ENCODE measurements at regions not wholly inside any gene's neighbourhood (a gene's known extent, or its start where the extent isn't known, plus 50 kb on each side); places are given as distances from the start of the nearest gene placed in this dataset.

- no peaks in the 10 kb centered on the region for H3K27me3 ChIP-seq
- 34 to 63% (median 44%) methylated on average over 3 of the region's 3 CpGs for WGBS, 5 donors
- DNase-seq, result no peak
- H3K9me3 ChIP-seq, result no peaks in the 10 kb centered on the region
- intact Hi-C loops (cut with DNase I; ENCODE audit: low total_unique reads), result no loop called here
- no peak overlapping the region for H3K4me3 ChIP-seq
- H3K4me1 ChIP-seq, result no peaks in the 10 kb centered on the region
- TF ChIP-seq CTCF (IDR thresholded peaks at IDR 0.05), result no peak
- TF ChIP-seq POLR2A (IDR thresholded peaks at IDR 0.05), result no peak
- TF ChIP-seq EP300 (IDR thresholded peaks at IDR 0.05), result no peak
- TF ChIP-seq POLR2AphosphoS5 (IDR thresholded peaks at IDR 0.05), result no peak
- no peaks in the 10 kb centered on the region for H3K36me3 ChIP-seq
- H3K27ac ChIP-seq, result no peak overlapping the region
Measured at GRCh38 chrX:122777766-122778165, 406.3 kb upstream of the GRIA3 start.

DNA sequence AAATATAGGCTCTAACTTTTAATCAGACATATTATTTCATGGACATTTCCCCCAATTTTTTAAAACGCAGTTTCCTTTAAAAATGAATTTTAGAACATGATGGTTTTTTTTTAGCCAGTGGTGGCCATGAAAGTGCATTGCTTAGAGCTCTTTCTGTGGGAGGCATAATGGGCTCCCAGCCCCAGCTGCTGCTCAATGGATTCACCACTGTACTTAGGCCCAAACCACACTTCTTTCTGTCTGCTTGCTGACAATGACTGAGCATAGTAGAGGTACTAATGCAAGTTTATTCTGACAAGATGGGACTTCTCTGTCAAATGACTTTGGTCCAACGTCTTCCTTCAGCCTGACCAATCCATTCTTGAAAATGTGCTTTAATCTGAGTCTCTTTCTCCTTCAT, 400.2 kb upstream of the GRIA3 start:
- Histone ChIP-seq H3K4me3 (no peak overlapping the region), H3K9me3 (no peaks in the 10 kb centered on the region), H3K27ac (no peak overlapping the region), H3K36me3 (no peaks in the 10 kb centered on the region), H3K27me3 (no peaks in the 10 kb centered on the region), H3K4me1 (no peaks in the 10 kb centered on the region)
- no peak for DNase-seq
- WGBS, 5 donors, result 46 to 81% (median 70%) methylated on average over 2 of the region's 2 CpGs
- TF ChIP-seq POLR2AphosphoS5 (IDR thresholded peaks at IDR 0.05) (no peak), CTCF (IDR thresholded peaks at IDR 0.05) (no peak), EP300 (IDR thresholded peaks at IDR 0.05) (no peak), POLR2A (IDR thresholded peaks at IDR 0.05) (no peak)
- intact Hi-C loops (cut with DNase I; ENCODE audit: low total_unique reads), result no loop called here

- Histone ChIP-seq H3K4me1 (no peaks in the 10 kb centered on the region), H3K27ac (no peak overlapping the region), H3K27me3 (no peaks in the 10 kb centered on the region), H3K36me3 (no peaks in the 10 kb centered on the region), H3K9me3 (no peaks in the 10 kb centered on the region), H3K4me3 (no peak overlapping the region)
- TF ChIP-seq EP300 (IDR thresholded peaks at IDR 0.05) (no peak), POLR2AphosphoS5 (IDR thresholded peaks at IDR 0.05) (no peak), CTCF (IDR thresholded peaks at IDR 0.05) (no peak), POLR2A (IDR thresholded peaks at IDR 0.05) (no peak)
- peak in 1 of 2 donors; percentile 14 for DNase-seq
- 59 to 70% (median 61%) methylated on average over 3 of the region's 3 CpGs for WGBS, 5 donors
- intact Hi-C loops (cut with DNase I; ENCODE audit: low total_unique reads), result no loop called here
Measured at GRCh38 chrX:122787231-122787630, 396.8 kb upstream of the GRIA3 start.

DNA sequence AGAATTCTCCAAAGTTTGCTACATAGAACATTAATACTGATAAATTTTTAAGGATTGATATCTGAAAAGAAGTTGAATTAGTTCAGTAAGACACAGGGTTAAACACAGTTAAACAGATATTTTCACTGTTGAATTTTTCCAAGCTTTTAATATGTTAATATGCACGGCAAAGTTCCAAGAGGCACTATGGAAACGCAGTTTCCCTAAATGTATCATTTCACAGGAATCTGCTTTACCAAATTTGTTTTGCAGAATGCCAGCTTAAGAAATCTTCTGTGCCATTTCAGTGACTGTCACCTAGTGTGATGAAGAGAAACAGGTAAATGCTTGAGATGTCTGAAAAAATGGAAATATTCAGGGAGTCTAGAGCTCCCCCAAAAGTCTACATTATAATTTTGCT, 395.9 kb upstream of the GRIA3 start:
- H3K36me3 ChIP-seq, result no peaks in the 10 kb centered on the region
- no peak for DNase-seq
- no peak overlapping the region for H3K27ac ChIP-seq
- H3K4me3 ChIP-seq, result no peak overlapping the region
- WGBS, 5 donors, result 68 to 88% (median 77%) methylated on average over 2 of the region's 2 CpGs
- no peak for TF ChIP-seq POLR2A (IDR thresholded peaks at IDR 0.05)
- no peak for TF ChIP-seq EP300 (IDR thresholded peaks at IDR 0.05)
- TF ChIP-seq CTCF (IDR thresholded peaks at IDR 0.05), result no peak
- no peak for TF ChIP-seq POLR2AphosphoS5 (IDR thresholded peaks at IDR 0.05)
- H3K27me3 ChIP-seq, result no peaks in the 10 kb centered on the region
- intact Hi-C loops (cut with DNase I; ENCODE audit: low total_unique reads), result no loop called here
- H3K4me1 ChIP-seq, result no peaks in the 10 kb centered on the region
- no peaks in the 10 kb centered on the region for H3K9me3 ChIP-seq
